K562 (cell line): ENCODE measurements at regions not wholly inside any gene's neighbourhood (a gene's known extent, or its start where the extent isn't known, plus 50 kb on each side); places are given as distances from the start of the nearest gene placed in this dataset.

Experiments used
- BHLHE40 ChIP-seq: IDR thresholded peaks from 2 replicates; pipeline ENCODE4 v1.6.1; 2011; ENCODE audit warnings: low read length, improper control_type of control experiment
- CTCF ChIP-seq, 3 experiments: IDR thresholded peaks in 2 of 3; conservative IDR thresholded peaks in 1 of 3; 2 replicates each; pipeline ENCODE4 v1.5.1; 2011 to 2012; ENCODE audit warnings: low read length in 3 of 3, mild to moderate bottlenecking in 3 of 3, control low read depth in 2 of 3, improper control_type of control experiment in 1 of 3, inconsistent platforms in 1 of 3, low read depth in 1 of 3, mixed read lengths in 1 of 3, moderate library complexity in 1 of 3; ENCODE audit not compliant: insufficient read depth in 2 of 3
- E2F6 ChIP-seq, 2 experiments: IDR thresholded peaks; 2 replicates each; pipeline ENCODE4 v1.6.1; 2011; ENCODE audit warnings: borderline replicate concordance in 1 of 2, control low read depth in 1 of 2, low read depth in 1 of 2, low read length in 1 of 2, mild to moderate bottlenecking in 1 of 2, mixed read lengths in 1 of 2, moderate library complexity in 1 of 2; ENCODE audit not compliant: insufficient read depth in 1 of 2, insufficient read length in 1 of 2, poor library complexity in 1 of 2, severe bottlenecking in 1 of 2; ENCODE audit errors: extremely low read depth in 1 of 2
- SIN3B ChIP-seq: fragments of 450-650 bp; IDR thresholded peaks from 2 replicates; pipeline ENCODE4 v1.6.1; 2017; ENCODE audit warnings: low read depth, mild to moderate bottlenecking, moderate library complexity
- SMAD3 ChIP-seq: fragments of 450-650 bp; formaldehyde crosslinking; conservative IDR thresholded peaks from 2 replicates; pipeline ENCODE4 v1.4.0; 2020; ENCODE audit warnings: mild to moderate bottlenecking
- SRSF3 ChIP-seq: fragments of 200-400 bp; formaldehyde crosslinking; IDR thresholded peaks from 2 replicates; pipeline ENCODE4 v1.6.1; 2016; ENCODE audit warnings: mild to moderate bottlenecking, low read length, moderate library complexity; ENCODE audit not compliant: insufficient read depth
- ZBTB33 ChIP-seq: sonication (generic); formaldehyde crosslinking; IDR thresholded peaks from 2 replicates; pipeline ENCODE4 v1.8.1; 2023; ENCODE audit warnings: mild to moderate bottlenecking, missing genetic modification reagents
- ZBTB34 ChIP-seq: fragments of 250-450 bp; sonication (Bioruptor Pico); IDR thresholded peaks from 2 replicates; pipeline ENCODE4 v1.8.0; 2021; ENCODE audit warnings: mild to moderate bottlenecking, moderate library complexity
- ZNF639 ChIP-seq, 2 experiments: fragments of 200-800 bp in 1 of 2; sonication (Bioruptor generic) in 1 of 2; sonication (generic) in 1 of 2; formaldehyde crosslinking in 1 of 2; IDR thresholded peaks in 1 of 2; conservative IDR thresholded peaks in 1 of 2; 2 replicates each; pipeline versions ENCODE4 v1.5.0 to v1.6.1; 2016 to 2020; ENCODE audit warnings: missing compliant biosample characterization in 1 of 2, missing genetic modification characterization in 1 of 2, missing genetic modification reagents in 1 of 2

- TF ChIP-seq CTCF (IDR thresholded peaks at IDR 0.05 in 2 of 3, conservative IDR thresholded peaks at IDR 0.05 in 1 of 3; ENCODE audit: insufficient read depth in 2 of 3, low read depth in 1 of 3, low read length in 3 of 3) (no peak), ZBTB34 (CRISPR knock-in tag) (no peak), SRSF3 (no peak), E2F6 (IDR thresholded peaks at IDR 0.05; ENCODE audit: borderline replicate concordance in 1 of 2, extremely low read depth in 1 of 2, insufficient read depth in 1 of 2, insufficient read length in 1 of 2, low read depth in 1 of 2, low read length in 1 of 2, poor library complexity in 1 of 2, severe bottlenecking in 1 of 2) (no peak), SIN3B (no peak), ZNF639 (CRISPR knock-in tag; conservative IDR thresholded peaks at IDR 0.05 in 1 of 2, IDR thresholded peaks at IDR 0.05 in 1 of 2) (no peak), ZBTB33 (no peak), SMAD3 (CRISPR knock-in tag) (no peak), BHLHE40 (no peak)
Observed at GRCh38 chr4:55014876-55015275, 110.5 kb downstream of the KDR start.
